ENCODE measurements at regions not wholly inside any gene's neighbourhood (a gene's known extent, or its start where the extent isn't known, plus 50 kb on each side); places are given as distances from the start of the nearest gene placed in this dataset.
"Not testable (repeated sequence)": the region's sequence is repeated elsewhere in the genome, so short reads cannot be mapped to it uniquely, and the experiment has no call there.

DNA sequence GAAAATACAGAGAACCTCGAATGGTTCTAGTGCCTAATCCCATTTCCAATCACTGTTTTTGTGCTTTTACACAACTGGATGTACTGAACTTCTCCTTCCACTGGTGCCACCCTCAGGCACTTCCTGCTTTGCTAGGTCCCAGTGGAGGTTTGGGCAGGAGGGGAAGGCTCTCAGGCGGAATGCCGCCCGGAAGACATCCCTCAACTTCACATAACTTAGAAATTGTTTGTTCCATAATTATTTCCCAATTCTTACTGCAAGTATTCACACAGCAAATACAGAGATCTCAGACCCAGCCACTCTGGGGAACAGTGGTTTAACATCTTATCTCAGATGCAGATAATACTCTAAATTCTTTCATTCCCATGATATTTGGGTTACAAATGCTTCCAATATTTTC lies 195.7 kb upstream of the IPO5 start:
- Histone ChIP-seq H3K27ac (peak overlapping the region; percentile 24), H3K4me3 (no peak overlapping the region), H3K9me3 (no peaks in the 10 kb centered on the region), H3K27me3 (ENCODE audit: low read depth) (no peaks in the 10 kb centered on the region), H3K36me3 (no peaks in the 10 kb centered on the region), H3K4me1 (no peaks in the 10 kb centered on the region)
- TF ChIP-seq, protein P1, sequence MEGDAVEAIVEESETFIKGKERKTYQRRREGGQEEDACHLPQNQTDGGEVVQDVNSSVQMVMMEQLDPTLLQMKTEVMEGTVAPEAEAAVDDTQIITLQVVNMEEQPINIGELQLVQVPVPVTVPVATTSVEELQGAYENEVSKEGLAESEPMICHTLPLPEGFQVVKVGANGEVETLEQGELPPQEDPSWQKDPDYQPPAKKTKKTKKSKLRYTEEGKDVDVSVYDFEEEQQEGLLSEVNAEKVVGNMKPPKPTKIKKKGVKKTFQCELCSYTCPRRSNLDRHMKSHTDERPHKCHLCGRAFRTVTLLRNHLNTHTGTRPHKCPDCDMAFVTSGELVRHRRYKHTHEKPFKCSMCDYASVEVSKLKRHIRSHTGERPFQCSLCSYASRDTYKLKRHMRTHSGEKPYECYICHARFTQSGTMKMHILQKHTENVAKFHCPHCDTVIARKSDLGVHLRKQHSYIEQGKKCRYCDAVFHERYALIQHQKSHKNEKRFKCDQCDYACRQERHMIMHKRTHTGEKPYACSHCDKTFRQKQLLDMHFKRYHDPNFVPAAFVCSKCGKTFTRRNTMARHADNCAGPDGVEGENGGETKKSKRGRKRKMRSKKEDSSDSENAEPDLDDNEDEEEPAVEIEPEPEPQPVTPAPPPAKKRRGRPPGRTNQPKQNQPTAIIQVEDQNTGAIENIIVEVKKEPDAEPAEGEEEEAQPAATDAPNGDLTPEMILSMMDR (IDR thresholded peaks at IDR 0.05) = no peak
- ATAC-seq (peak in 1 of 2 donors; percentile 52), DNase-seq (no peak)
- intact Hi-C loops (cut with DNase I) = no loop called here

DNA sequence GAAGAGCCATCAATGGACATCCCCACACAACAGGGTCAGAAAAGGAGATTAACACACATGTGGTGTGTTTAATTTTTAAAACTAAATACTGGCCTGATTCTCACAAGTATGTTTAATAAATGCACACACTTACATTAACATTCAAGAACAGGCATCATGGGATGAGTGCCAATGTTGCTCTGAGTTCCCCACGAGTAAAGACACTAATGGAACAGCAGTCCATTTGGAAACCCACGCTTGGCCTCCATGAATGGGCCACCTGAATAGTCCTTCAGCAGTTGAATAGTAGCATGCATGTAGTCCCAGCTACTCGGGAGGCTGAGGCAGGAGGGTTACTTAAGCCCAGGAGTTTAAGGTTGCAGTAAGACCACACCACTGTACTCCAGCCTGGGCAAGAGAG lies 195.2 kb upstream of the IPO5 start:
- H3K4me3 ChIP-seq = no peak overlapping the region
- no peaks in the 10 kb centered on the region for H3K27me3 ChIP-seq (ENCODE audit: low read depth)
- no peaks in the 10 kb centered on the region for H3K9me3 ChIP-seq
- no peaks in the 10 kb centered on the region for H3K4me1 ChIP-seq
- ATAC-seq = no peak
- no peak for DNase-seq
- intact Hi-C loops (cut with DNase I) = no loop called here
- TF ChIP-seq, protein P1 (IDR thresholded peaks at IDR 0.05) = no peak
- H3K36me3 ChIP-seq = no peaks in the 10 kb centered on the region
- no peak overlapping the region for H3K27ac ChIP-seq

DNA sequence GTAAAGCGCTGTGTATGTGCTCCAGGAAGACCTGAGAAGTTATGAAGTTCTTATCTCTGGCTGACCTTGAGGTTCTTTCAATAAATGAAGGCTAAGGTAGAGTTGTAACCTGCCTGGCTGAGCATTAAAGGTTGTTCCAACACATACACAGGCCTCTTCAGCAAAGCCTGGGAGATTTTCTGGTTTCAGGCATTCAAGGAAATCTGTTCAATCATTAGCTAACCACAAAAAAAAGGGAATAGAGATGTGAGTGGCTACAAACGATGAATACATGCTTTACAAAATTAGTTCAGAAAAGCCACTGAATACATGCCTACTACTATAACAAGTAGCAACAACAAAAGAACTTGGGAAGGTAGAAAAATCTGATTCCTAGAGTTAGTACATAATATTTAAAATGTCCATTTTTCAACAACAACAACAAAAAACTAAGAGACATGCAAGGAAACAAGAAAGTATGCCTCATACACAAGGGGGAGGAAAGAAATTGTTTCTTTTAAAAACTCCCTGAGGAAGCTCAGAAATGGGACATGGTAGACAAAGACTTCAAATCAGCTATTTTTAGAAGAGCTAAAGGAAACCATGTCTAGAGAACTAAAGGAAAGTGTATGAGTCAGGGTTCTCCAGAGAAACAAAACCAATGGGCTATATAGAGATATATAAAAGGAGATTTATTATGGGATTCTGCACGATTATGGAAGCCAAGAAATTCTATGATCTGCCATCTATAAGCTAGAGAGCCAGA lies 191.5 kb upstream of the IPO5 start:
- DNase-seq = no peak
- Histone ChIP-seq H3K9me3 (no peaks in the 10 kb centered on the region), H3K4me1 (no peaks in the 10 kb centered on the region), H3K27ac (no peak overlapping the region), H3K4me3 (no peak overlapping the region), H3K27me3 (ENCODE audit: low read depth) (no peaks in the 10 kb centered on the region), H3K36me3 (no peaks in the 10 kb centered on the region)
- no peak for ATAC-seq
- intact Hi-C loops (cut with DNase I) = no loop called here
- TF ChIP-seq, protein P1 (IDR thresholded peaks at IDR 0.05) = no peak

DNA sequence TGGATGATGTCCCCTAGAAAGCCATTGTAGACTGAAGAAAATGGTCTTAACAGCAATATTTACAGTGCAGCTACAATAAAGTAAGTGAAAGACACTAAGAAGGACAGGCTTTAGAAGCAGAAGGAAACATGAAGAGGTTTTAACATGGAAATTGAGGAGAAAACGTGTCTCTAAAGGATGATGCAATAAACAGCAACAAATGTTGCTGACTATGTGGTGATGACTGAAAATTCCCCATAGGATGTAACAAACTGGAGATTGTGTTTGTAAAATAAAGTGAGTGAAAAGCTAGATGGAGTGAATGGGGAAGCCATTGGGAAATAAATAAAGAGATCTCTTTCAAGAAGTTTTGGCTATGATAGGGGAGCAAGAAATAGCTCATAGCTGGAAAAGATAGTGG lies 186.7 kb upstream of the IPO5 start:
- H3K27ac ChIP-seq = no peak overlapping the region
- ATAC-seq (no peak), DNase-seq (no peak)
- TF ChIP-seq, protein P1 (IDR thresholded peaks at IDR 0.05) = no peak
- no peak overlapping the region for H3K4me3 ChIP-seq
- H3K4me1 ChIP-seq = no peaks in the 10 kb centered on the region
- no peaks in the 10 kb centered on the region for H3K9me3 ChIP-seq
- H3K27me3 ChIP-seq (ENCODE audit: low read depth) = no peaks in the 10 kb centered on the region
- no peaks in the 10 kb centered on the region for H3K36me3 ChIP-seq
- intact Hi-C loops (cut with DNase I) = no loop called here

DNA sequence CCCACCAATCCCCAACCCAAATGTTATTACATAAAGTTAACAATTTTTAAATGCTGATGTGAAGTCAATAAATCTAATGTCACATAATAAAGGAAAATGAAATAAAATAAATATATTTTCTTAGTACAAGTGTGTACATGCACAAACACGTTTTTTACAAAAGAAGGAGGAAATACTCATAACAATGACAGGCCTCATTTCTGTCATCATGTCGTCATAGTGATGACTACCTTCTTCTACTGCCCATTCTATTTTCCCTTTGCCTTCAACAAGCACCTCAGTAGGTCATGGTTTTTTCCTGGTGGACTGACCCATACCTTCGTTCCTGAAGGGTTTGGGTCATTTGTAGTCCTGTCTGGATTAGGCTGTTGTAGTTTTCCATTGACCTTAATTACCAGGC lies 185.3 kb upstream of the IPO5 start:
- intact Hi-C loops (cut with DNase I) = no loop called here
- H3K4me1 ChIP-seq = no peaks in the 10 kb centered on the region
- no peaks in the 10 kb centered on the region for H3K36me3 ChIP-seq
- no peak overlapping the region for H3K27ac ChIP-seq
- H3K27me3 ChIP-seq (ENCODE audit: low read depth) = no peaks in the 10 kb centered on the region
- no peaks in the 10 kb centered on the region for H3K9me3 ChIP-seq
- no peak for ATAC-seq
- TF ChIP-seq, protein P1 (IDR thresholded peaks at IDR 0.05) = no peak
- no peak overlapping the region for H3K4me3 ChIP-seq
- DNase-seq = no peak

DNA sequence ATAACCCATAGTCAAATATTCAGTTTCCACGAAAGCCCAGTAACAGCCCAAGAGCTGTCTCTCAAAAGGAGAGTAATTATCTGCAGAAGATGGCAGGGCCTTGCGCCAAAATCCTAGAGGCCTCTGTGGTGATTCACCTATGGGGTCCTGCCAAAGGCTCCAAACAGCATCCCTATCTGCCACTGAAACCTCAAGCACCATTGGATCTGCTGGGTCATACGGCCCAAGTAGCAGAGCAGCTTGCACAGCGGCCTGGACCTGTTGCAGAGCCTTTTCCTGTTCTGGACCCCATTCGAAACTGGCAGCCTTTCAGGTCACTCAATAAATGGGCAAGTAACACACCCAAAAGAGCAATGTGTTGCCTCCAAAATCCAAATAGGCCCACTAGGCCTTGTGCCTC lies 183.2 kb upstream of the IPO5 start:
- H3K27ac ChIP-seq; H3K4me1 ChIP-seq; ATAC-seq; H3K4me3 ChIP-seq; H3K36me3 ChIP-seq; intact Hi-C loops (cut with DNase I); H3K27me3 ChIP-seq (ENCODE audit: low read depth); DNase-seq; H3K9me3 ChIP-seq: not testable (repeated sequence)

DNA sequence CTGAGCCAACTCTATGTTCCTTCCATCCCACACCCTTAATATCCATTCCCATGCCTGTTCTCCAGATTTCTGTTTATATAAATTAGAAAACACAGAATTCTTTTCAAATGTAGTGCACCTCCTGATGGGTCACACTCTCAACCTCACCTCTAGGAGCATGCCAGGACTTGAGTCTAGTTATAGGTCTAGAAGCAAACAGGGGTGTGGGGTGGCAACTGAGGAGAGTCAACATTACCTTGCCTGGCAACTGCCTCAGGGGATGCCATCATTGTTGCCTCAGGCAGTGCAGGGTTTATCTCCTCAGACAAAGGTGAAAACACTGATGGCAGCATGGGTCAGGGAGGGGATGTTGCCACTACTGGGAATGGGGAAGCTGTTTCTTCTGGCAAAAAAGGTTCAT lies 181.0 kb upstream of the IPO5 start:
- H3K36me3 ChIP-seq; H3K27me3 ChIP-seq (ENCODE audit: low read depth); H3K4me1 ChIP-seq; intact Hi-C loops (cut with DNase I); H3K4me3 ChIP-seq; H3K27ac ChIP-seq; ATAC-seq; H3K9me3 ChIP-seq; DNase-seq: not testable (repeated sequence)

DNA sequence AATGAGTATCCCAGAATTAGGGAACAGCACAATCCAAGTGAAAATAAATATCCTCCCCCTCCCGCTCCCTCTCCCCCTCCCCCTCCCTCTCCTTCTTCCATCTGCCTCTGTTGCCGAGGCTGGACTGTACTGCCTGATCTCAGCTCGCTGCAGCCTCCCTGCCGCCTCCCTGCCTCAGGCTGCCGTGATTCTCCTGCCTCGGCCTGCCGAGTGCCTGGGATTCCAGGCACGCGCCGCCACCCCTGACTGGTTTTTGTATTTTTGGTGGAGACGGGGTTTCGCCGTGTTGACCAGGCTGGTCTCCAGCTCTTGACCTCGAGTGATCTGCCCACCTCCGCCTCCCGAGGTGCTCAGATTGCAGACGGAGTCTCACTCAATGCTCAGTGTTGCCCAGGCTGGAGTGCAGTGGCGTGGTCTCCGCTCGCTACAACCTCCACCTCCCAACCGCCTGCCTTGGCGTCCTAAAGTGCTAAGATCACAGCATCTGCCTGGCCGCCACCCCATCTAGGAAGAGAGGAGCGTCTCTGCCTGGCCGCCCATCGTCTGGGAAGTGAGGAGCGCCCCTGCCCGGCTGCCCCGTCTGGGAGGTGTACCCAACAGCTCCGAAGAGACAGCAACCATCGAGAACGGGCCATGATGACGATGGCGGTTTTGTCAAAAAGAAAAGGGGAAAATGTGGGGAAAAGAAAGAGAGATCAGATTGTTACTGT lies 178.9 kb upstream of the IPO5 start:
- ATAC-seq; H3K9me3 ChIP-seq; intact Hi-C loops (cut with DNase I); H3K36me3 ChIP-seq; DNase-seq; H3K27ac ChIP-seq; H3K27me3 ChIP-seq (ENCODE audit: low read depth); H3K4me1 ChIP-seq; H3K4me3 ChIP-seq: not testable (repeated sequence)

Measured in lower lobe of right lung (tissue), 2 donors.